ENCODE measurements at regions not wholly inside any gene's neighbourhood (a gene's known extent, or its start where the extent isn't known, plus 50 kb on each side); places are given as distances from the start of the nearest gene placed in this dataset.

GRCh38 chr11:95592471-95592870, 197.1 kb downstream of the FAM76B start:
- H3K4me3 ChIP-seq (ENCODE audit: low read length): no peak overlapping the region
- TF ChIP-seq ZNF274 (IDR thresholded peaks at IDR 0.05; ENCODE audit: low read depth, low read length): no peak

GRCh38 chr11:95589893-95590612, 199.5 kb downstream of the FAM76B start:
- TF ChIP-seq ZNF274 (IDR thresholded peaks at IDR 0.05; ENCODE audit: low read depth, low read length): no peak
- H3K4me3 ChIP-seq (ENCODE audit: low read length): no peak overlapping the region

- H3K4me3 ChIP-seq (ENCODE audit: low read length): no peak overlapping the region
- TF ChIP-seq ZNF274 (IDR thresholded peaks at IDR 0.05; ENCODE audit: low read depth, low read length): no peak
Observed at GRCh38 chr11:95588821-95589220, 200.8 kb downstream of the FAM76B start.

GRCh38 chr11:95586661-95587060, 202.9 kb downstream of the FAM76B start:
- H3K4me3 ChIP-seq (ENCODE audit: low read length): no peak overlapping the region
- TF ChIP-seq ZNF274 (IDR thresholded peaks at IDR 0.05; ENCODE audit: low read depth, low read length): no peak

- TF ChIP-seq ZNF274 (IDR thresholded peaks at IDR 0.05; ENCODE audit: low read depth, low read length): no peak
- no peak overlapping the region for H3K4me3 ChIP-seq (ENCODE audit: low read length)
Observed at GRCh38 chr11:95586155-95586554, 203.4 kb downstream of the FAM76B start.

GRCh38 chr11:95585752-95586077, 203.9 kb downstream of the FAM76B start:
- TF ChIP-seq ZNF274 (IDR thresholded peaks at IDR 0.05; ENCODE audit: low read depth, low read length): no peak

GRCh38 chr11:95585069-95585751, 204.4 kb downstream of the FAM76B start:
- TF ChIP-seq ZNF274 (IDR thresholded peaks at IDR 0.05; ENCODE audit: low read depth, low read length): no peak
- H3K4me3 ChIP-seq (ENCODE audit: low read length): no peak overlapping the region

More at GRCh38 chr11:95585752-95586077, 203.9 kb downstream of the FAM76B start:
- H3K4me3 ChIP-seq (ENCODE audit: low read length): no peak overlapping the region

- TF ChIP-seq ZNF274 (IDR thresholded peaks at IDR 0.05; ENCODE audit: low read depth, low read length): no peak
- no peak overlapping the region for H3K4me3 ChIP-seq (ENCODE audit: low read length)
Observed at GRCh38 chr11:95584589-95584988, 205.0 kb downstream of the FAM76B start.

- no peak for TF ChIP-seq ZNF274 (IDR thresholded peaks at IDR 0.05; ENCODE audit: low read depth, low read length)
- no peak overlapping the region for H3K4me3 ChIP-seq (ENCODE audit: low read length)
Observed at GRCh38 chr11:95584180-95584579, 205.4 kb downstream of the FAM76B start.

- TF ChIP-seq ZNF274 (IDR thresholded peaks at IDR 0.05; ENCODE audit: low read depth, low read length): no peak
- no peak overlapping the region for H3K4me3 ChIP-seq (ENCODE audit: low read length)
Observed at GRCh38 chr11:95577716-95578460, 211.7 kb downstream of the FAM76B start.

- TF ChIP-seq ZNF274 (IDR thresholded peaks at IDR 0.05; ENCODE audit: low read depth, low read length): no peak
- H3K4me3 ChIP-seq (ENCODE audit: low read length): no peak overlapping the region
Observed at GRCh38 chr11:95576146-95576845, 213.3 kb downstream of the FAM76B start.

GRCh38 chr11:95575517-95575916, 214.1 kb downstream of the FAM76B start:
- no peak for TF ChIP-seq ZNF274 (IDR thresholded peaks at IDR 0.05; ENCODE audit: low read depth, low read length)
- H3K4me3 ChIP-seq (ENCODE audit: low read length): no peak overlapping the region

GRCh38 chr11:95571718-95572260, 217.8 kb downstream of the FAM76B start:
- TF ChIP-seq ZNF274 (IDR thresholded peaks at IDR 0.05; ENCODE audit: low read depth, low read length): no peak
- H3K4me3 ChIP-seq (ENCODE audit: low read length): no peak overlapping the region

GRCh38 chr11:95570845-95571244, 218.7 kb downstream of the FAM76B start:
- H3K4me3 ChIP-seq (ENCODE audit: low read length): no peak overlapping the region
- no peak for TF ChIP-seq ZNF274 (IDR thresholded peaks at IDR 0.05; ENCODE audit: low read depth, low read length)
